SK-N-SH (cell line): ENCODE measurements at regions not wholly inside any gene's neighbourhood (a gene's known extent, or its start where the extent isn't known, plus 50 kb on each side); places are given as distances from the start of the nearest gene placed in this dataset.

ENCODE experiments used
- CTCF ChIA-PET: fragments of 300-600, 350-600 bp; formaldehyde crosslinking; extraction: SDS; loops from one replicate; lab custom pipeline; 2021; lab: Yijun Ruan, JAX
- POLR2A ChIA-PET: fragments of 350-600 bp; sonication (Branson Sonifier 250); formaldehyde crosslinking; extraction: SDS; loops from one replicate; lab custom pipeline; 2020; ENCODE audit warnings: antibody characterized with exemption, inconsistent platforms; lab: Yijun Ruan, JAX
- DNase-seq: peaks from one replicate; pipeline ENCODE4 v3.0.0; 2012
- H2AFZ ChIP-seq: fragments of 200-600 bp; sonication (generic); 2 replicates; pipeline ENCODE4 v1.8.1; 2016; ENCODE audit warnings: antibody characterized with exemption, mild to moderate bottlenecking, low read depth
- H3F3A ChIP-seq: fragments of 200-600 bp; sonication (generic); replicated peaks from 2 replicates; pipeline ENCODE3; 2016; ENCODE audit warnings: antibody characterized with exemption, mild to moderate bottlenecking; ENCODE audit not compliant: insufficient read depth
- H3K27ac ChIP-seq, 2 experiments: fragments of 200-500 bp in 1 of 2; fragments of 200-600 bp in 1 of 2; sonication (Bioruptor generic) in 1 of 2; sonication (generic), shearing (Covaris generic) in 1 of 2; 2 replicates each; pipeline versions ENCODE4 v1.5.1 to v1.6.1; 2014 to 2016; ENCODE audit warnings: low read depth in 2 of 2, inconsistent platforms in 1 of 2, low read length in 1 of 2, mild to moderate bottlenecking in 1 of 2, mixed read lengths in 1 of 2
- H3K27me3 ChIP-seq: fragments of 200-600 bp; sonication (generic), shearing (Covaris generic); 2 replicates; pipeline ENCODE4 v1.6.1; 2016; ENCODE audit warnings: mixed run types; ENCODE audit not compliant: insufficient read depth
- H3K36me3 ChIP-seq, 2 experiments: fragments of 200-500 bp in 1 of 2; fragments of 200-600 bp in 1 of 2; sonication (Bioruptor generic) in 1 of 2; sonication (generic) in 1 of 2; replicated peaks in 1 of 2; 2 replicates each; pipeline versions ENCODE3 to v1.5.1; 2014 to 2016; ENCODE audit warnings: low read length in 1 of 2, mild to moderate bottlenecking in 1 of 2; ENCODE audit not compliant: insufficient read depth in 2 of 2, control insufficient read depth in 1 of 2
- H3K4me1 ChIP-seq, 2 experiments: fragments of 200-500 bp in 1 of 2; fragments of 200-600 bp in 1 of 2; sonication (Bioruptor generic) in 1 of 2; sonication (generic), shearing (Covaris generic) in 1 of 2; 2 replicates each; pipeline versions ENCODE4 v1.5.1 to v1.6.1; 2014 to 2016; ENCODE audit warnings: low read depth in 1 of 2, low read length in 1 of 2, mixed run types in 1 of 2; ENCODE audit not compliant: insufficient read depth in 2 of 2, control insufficient read depth in 1 of 2
- H3K4me2 ChIP-seq: fragments of 200-600 bp; sonication (generic), shearing (Covaris generic); 2 replicates; pipeline ENCODE4 v1.6.1; 2017; ENCODE audit warnings: mixed run types
- H3K4me3 ChIP-seq, 2 experiments: fragments of 200-500 bp in 1 of 2; fragments of 200-600 bp in 1 of 2; sonication (Bioruptor generic) in 1 of 2; sonication (generic), shearing (Covaris generic) in 1 of 2; 2 replicates each; pipeline versions ENCODE4 v1.5.1 to v1.8.1; 2014 to 2016; ENCODE audit warnings: low read depth in 2 of 2, inconsistent platforms in 1 of 2, low read length in 1 of 2, mild to moderate bottlenecking in 1 of 2, mixed read lengths in 1 of 2, moderate library complexity in 1 of 2
- H3K79me2 ChIP-seq: fragments of 200-600 bp; sonication (generic); 2 replicates; pipeline ENCODE4 v1.8.1; 2017; ENCODE audit warnings: mild to moderate bottlenecking; ENCODE audit not compliant: insufficient read depth
- H3K9ac ChIP-seq: fragments of 200-600 bp; sonication (generic); 2 replicates; pipeline ENCODE4 v1.6.1; 2017; ENCODE audit warnings: mixed run types
- H3K9me2 ChIP-seq: fragments of 200-600 bp; sonication (generic); 2 replicates; pipeline ENCODE4 v1.6.1; 2017; ENCODE audit warnings: mixed run types
- H3K9me3 ChIP-seq: fragments of 200-600 bp; sonication (generic); 2 replicates; pipeline ENCODE4 v1.6.1; 2017; ENCODE audit warnings: mixed run types, mild to moderate bottlenecking, moderate library complexity
- H4K20me1 ChIP-seq: fragments of 200-600 bp; sonication (generic); 2 replicates; pipeline ENCODE4 v1.6.1; 2017; ENCODE audit warnings: mild to moderate bottlenecking, mixed run types; ENCODE audit not compliant: insufficient read depth
- ELF1 ChIP-seq: IDR thresholded peaks from 2 replicates; pipeline ENCODE4 v1.4.0; 2012
- EP300 ChIP-seq, 2 experiments: IDR thresholded peaks; 2 replicates each; pipeline versions ENCODE4 v1.4.0 to v1.6.1; 2012; ENCODE audit warnings: borderline replicate concordance in 1 of 2, low read depth in 1 of 2, low read length in 1 of 2
- FOXJ3 ChIP-seq: sonication (generic); formaldehyde crosslinking; IDR thresholded peaks from 2 replicates; pipeline ENCODE4 v1.5.1; 2020; ENCODE audit warnings: mild to moderate bottlenecking, missing genetic modification reagents
- FOXM1 ChIP-seq: IDR thresholded peaks from 2 replicates; pipeline ENCODE4 v1.4.0; 2012; ENCODE audit warnings: low read depth, mild to moderate bottlenecking
- GATA2 ChIP-seq: sonication (generic); formaldehyde crosslinking; IDR thresholded peaks from 2 replicates; pipeline ENCODE4 v1.5.0; 2020; ENCODE audit warnings: mild to moderate bottlenecking, missing genetic modification reagents
- JUND ChIP-seq: IDR thresholded peaks from 2 replicates; pipeline ENCODE4 v1.4.0; 2012
- MEF2A ChIP-seq: IDR thresholded peaks from 2 replicates; pipeline ENCODE4 v1.4.0; 2012; ENCODE audit warnings: low read depth, borderline replicate concordance
- MXI1 ChIP-seq: IDR thresholded peaks from 2 replicates; pipeline ENCODE4 v1.6.1; 2012; ENCODE audit warnings: mild to moderate bottlenecking, low read depth, low read length, improper control_type of control experiment
- NRF1 ChIP-seq: IDR thresholded peaks from 2 replicates; pipeline ENCODE4 v1.6.1; 2012; ENCODE audit warnings: low read depth, mild to moderate bottlenecking, low read length
- POLR2AphosphoS5 ChIP-seq: IDR thresholded peaks from 2 replicates; pipeline ENCODE4 v1.6.1; 2012; ENCODE audit warnings: low read depth, low read length
- RAD21 ChIP-seq: IDR thresholded peaks from 2 replicates; pipeline ENCODE4 v1.6.1; 2012; ENCODE audit warnings: mild to moderate bottlenecking, low read length
- SMC3 ChIP-seq: IDR thresholded peaks from 2 replicates; pipeline ENCODE4 v1.6.1; 2012; ENCODE audit warnings: low read depth, low read length, improper control_type of control experiment
- TEAD4 ChIP-seq: IDR thresholded peaks from 2 replicates; pipeline ENCODE4 v1.4.0; 2012; ENCODE audit warnings: mild to moderate bottlenecking, borderline replicate concordance; ENCODE audit not compliant: insufficient read depth
- WGBS: methylation state at CpG from one replicate; pipeline ENCODE4 v1.1.6; 2017; ENCODE audit warnings: low lambda C conversion rate; 5-methylcytosine and 5-hydroxymethylcytosine counted together
- TF ChIP-seq, protein P1 (sequence below): IDR thresholded peaks from 2 replicates; pipeline ENCODE4 v1.4.0; 2012; ENCODE audit warnings: low read depth
- TF ChIP-seq, protein P2 (sequence below): fragments of 150-350 bp; IDR thresholded peaks from 2 replicates; pipeline ENCODE4 v1.6.1; 2016; ENCODE audit warnings: mild to moderate bottlenecking, low read depth, low read length
- TF ChIP-seq, protein P3 (sequence below): fragments of 200-600 bp; sonication (generic); IDR thresholded peaks from 2 replicates; pipeline ENCODE4 v1.6.1; 2017; ENCODE audit warnings: antibody characterized with exemption, mild to moderate bottlenecking, moderate library complexity

DNA sequence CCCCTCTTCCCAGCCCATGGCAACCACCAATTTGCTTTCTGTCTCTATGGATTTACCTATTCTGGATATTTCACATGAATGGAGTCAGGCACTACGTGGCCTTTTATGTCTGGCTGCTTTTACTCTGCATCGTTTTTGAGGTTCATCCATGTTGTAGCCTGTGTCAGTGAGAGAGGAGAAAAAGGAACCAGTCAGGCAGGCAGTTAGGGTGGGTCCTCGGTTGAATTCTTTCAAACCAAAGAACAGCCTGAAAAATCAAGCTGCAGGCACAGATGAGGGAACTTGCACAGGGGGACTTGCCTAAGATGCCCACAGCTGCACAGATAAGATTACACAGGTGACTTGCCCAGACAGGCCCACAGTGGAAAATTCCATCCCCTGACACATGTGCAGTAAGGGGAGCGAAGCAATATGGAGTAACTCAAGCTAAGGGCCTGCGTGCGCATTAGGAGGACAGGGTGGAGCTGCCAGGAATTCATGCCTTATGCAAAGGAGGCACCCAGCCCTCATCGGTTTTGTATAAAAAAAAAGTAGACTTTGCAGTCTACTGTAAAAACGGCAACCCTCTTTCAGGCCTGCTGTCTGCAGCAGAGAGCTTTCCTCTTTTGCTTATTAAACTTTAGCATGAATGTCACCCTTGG lies 152.4 kb upstream of the RFLNA start (continued):
- TF ChIP-seq, protein P1, sequence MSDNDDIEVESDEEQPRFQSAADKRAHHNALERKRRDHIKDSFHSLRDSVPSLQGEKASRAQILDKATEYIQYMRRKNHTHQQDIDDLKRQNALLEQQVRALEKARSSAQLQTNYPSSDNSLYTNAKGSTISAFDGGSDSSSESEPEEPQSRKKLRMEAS = no peak
- no peak for TF ChIP-seq ELF1
- TF ChIP-seq, protein P2, sequence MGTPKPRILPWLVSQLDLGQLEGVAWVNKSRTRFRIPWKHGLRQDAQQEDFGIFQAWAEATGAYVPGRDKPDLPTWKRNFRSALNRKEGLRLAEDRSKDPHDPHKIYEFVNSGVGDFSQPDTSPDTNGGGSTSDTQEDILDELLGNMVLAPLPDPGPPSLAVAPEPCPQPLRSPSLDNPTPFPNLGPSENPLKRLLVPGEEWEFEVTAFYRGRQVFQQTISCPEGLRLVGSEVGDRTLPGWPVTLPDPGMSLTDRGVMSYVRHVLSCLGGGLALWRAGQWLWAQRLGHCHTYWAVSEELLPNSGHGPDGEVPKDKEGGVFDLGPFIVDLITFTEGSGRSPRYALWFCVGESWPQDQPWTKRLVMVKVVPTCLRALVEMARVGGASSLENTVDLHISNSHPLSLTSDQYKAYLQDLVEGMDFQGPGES = no peak
- TF ChIP-seq FOXM1 = no peak
- no peak for TF ChIP-seq SMC3
- TF ChIP-seq MXI1 = no peak
- TF ChIP-seq FOXJ3 (CRISPR knock-in tag) = no peak
- TF ChIP-seq MEF2A = no peak
- no peak for TF ChIP-seq NRF1
- TF ChIP-seq JUND = no peak
- TF ChIP-seq TEAD4 = no peak
- TF ChIP-seq RAD21 = no peak

DNA sequence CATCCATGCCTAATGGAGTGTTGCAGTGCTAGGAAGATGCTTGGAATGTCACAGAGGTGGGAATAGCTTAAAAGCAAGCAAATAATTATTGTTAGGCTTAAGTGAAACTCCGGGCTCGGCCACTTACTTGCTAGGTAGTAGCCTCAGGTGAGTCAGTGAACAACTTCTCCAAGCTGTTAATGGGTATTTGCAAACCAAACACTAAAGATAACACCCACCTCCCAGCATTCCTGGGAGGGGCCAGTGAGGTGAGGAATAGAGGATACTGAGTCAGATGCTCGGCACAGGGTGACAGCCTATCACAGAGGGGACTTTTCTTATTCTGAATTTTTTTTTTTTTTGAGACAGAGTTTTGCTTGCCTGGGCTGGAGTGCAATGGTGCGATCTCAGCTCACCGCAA lies 151.2 kb upstream of the RFLNA start:
- Histone ChIP-seq H3K9me2 (no peaks in the 10 kb centered on the region), H3K79me2 (no peaks in the 10 kb centered on the region), H3K27ac (no peak overlapping the region), H3K36me3 (no peaks in the 10 kb centered on the region), H3K4me3 (no peak overlapping the region), H3K9ac (no peak overlapping the region), H3K9me3 (no peaks in the 10 kb centered on the region), H3K4me2 (no peak overlapping the region), H2AFZ (no peak overlapping the region), H3K4me1 (peaks cover 0 to 10% of the 10 kb centered on the region in 2 experiments; a peak in 1 of 4 replicates), H4K20me1 (no peaks in the 10 kb centered on the region), H3K27me3 (no peaks in the 10 kb centered on the region; the same call in 1 of the 2 replicates), H3F3A (no peaks in the 10 kb centered on the region)
- no peak for TF ChIP-seq POLR2AphosphoS5
- no peak for TF ChIP-seq TEAD4
- TF ChIP-seq, protein P3, sequence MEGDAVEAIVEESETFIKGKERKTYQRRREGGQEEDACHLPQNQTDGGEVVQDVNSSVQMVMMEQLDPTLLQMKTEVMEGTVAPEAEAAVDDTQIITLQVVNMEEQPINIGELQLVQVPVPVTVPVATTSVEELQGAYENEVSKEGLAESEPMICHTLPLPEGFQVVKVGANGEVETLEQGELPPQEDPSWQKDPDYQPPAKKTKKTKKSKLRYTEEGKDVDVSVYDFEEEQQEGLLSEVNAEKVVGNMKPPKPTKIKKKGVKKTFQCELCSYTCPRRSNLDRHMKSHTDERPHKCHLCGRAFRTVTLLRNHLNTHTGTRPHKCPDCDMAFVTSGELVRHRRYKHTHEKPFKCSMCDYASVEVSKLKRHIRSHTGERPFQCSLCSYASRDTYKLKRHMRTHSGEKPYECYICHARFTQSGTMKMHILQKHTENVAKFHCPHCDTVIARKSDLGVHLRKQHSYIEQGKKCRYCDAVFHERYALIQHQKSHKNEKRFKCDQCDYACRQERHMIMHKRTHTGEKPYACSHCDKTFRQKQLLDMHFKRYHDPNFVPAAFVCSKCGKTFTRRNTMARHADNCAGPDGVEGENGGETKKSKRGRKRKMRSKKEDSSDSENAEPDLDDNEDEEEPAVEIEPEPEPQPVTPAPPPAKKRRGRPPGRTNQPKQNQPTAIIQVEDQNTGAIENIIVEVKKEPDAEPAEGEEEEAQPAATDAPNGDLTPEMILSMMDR = no peak
- no peak for TF ChIP-seq NRF1
- no peak for TF ChIP-seq ELF1
- no peak for TF ChIP-seq GATA2 (CRISPR knock-in tag)
- TF ChIP-seq, protein P1 = no peak
- no peak for TF ChIP-seq EP300 (IDR thresholded peaks at IDR 0.05; ENCODE audit: borderline replicate concordance in 1 of 2, low read depth in 1 of 2, low read length in 1 of 2)
- 63% methylated on average over 5 of the region's 5 CpGs for WGBS
- no peak for DNase-seq
- CTCF ChIA-PET = no interaction called here
- POLR2A ChIA-PET = no interaction called here
